ENCODE measurements at regions not wholly inside any gene's neighbourhood (a gene's known extent, or its start where the extent isn't known, plus 50 kb on each side); places are given as distances from the start of the nearest gene placed in this dataset.

- WGBS, 2 donors: 80 to 81% methylated on average over 2 of the region's 2 CpGs
- intact Hi-C loops (cut with DNase I): no loop called here
- no peak overlapping the region for H3K27ac ChIP-seq
- DNase-seq: no peak
- no peaks in the 10 kb centered on the region for H3K9me3 ChIP-seq
- no peaks in the 10 kb centered on the region for H3K36me3 ChIP-seq
- H3K4me1 ChIP-seq: no peaks in the 10 kb centered on the region
- no peaks in the 10 kb centered on the region for H3K27me3 ChIP-seq
- TF ChIP-seq EP300 (IDR thresholded peaks at IDR 0.05): no peak
- TF ChIP-seq CTCF (IDR thresholded peaks at IDR 0.05): no peak
- no peak for TF ChIP-seq POLR2A (IDR thresholded peaks at IDR 0.05)
- no peak for TF ChIP-seq POLR2AphosphoS5 (IDR thresholded peaks at IDR 0.05)
- H3K4me3 ChIP-seq: no peak overlapping the region
Measured at GRCh38 chr4:23153076-23153475, 460.3 kb downstream of the GBA3 start.

- WGBS, 2 donors: 97 to 98% methylated on average over 4 of the region's 4 CpGs
- Histone ChIP-seq H3K4me3 (no peak overlapping the region), H3K4me1 (no peaks in the 10 kb centered on the region), H3K27ac (no peak overlapping the region), H3K9me3 (no peaks in the 10 kb centered on the region), H3K27me3 (no peaks in the 10 kb centered on the region), H3K36me3 (no peaks in the 10 kb centered on the region)
- no peak for TF ChIP-seq EP300 (IDR thresholded peaks at IDR 0.05)
- no peak for TF ChIP-seq POLR2A (IDR thresholded peaks at IDR 0.05)
- no peak for TF ChIP-seq CTCF (IDR thresholded peaks at IDR 0.05)
- no peak for TF ChIP-seq POLR2AphosphoS5 (IDR thresholded peaks at IDR 0.05)
- intact Hi-C loops (cut with DNase I): no loop called here
- no peak for DNase-seq
Measured at GRCh38 chr4:23149815-23150214, 457.1 kb downstream of the GBA3 start.

- H3K27me3 ChIP-seq: no peaks in the 10 kb centered on the region
- no peak for TF ChIP-seq POLR2A (IDR thresholded peaks at IDR 0.05)
- H3K27ac ChIP-seq: no peak overlapping the region
- H3K4me1 ChIP-seq: no peaks in the 10 kb centered on the region
- H3K4me3 ChIP-seq: no peak overlapping the region
- no peak for DNase-seq
- intact Hi-C loops (cut with DNase I): no loop called here
- H3K36me3 ChIP-seq: no peaks in the 10 kb centered on the region
- H3K9me3 ChIP-seq: no peaks in the 10 kb centered on the region
Measured at GRCh38 chr4:23144707-23145106, 452.0 kb downstream of the GBA3 start.

- H3K36me3 ChIP-seq: no peaks in the 10 kb centered on the region
- H3K27me3 ChIP-seq: no peaks in the 10 kb centered on the region
- no peak overlapping the region for H3K27ac ChIP-seq
- 84 to 92% methylated on average over 1 of the region's 1 CpG for WGBS, 2 donors
- no peak overlapping the region for H3K4me3 ChIP-seq
- no peaks in the 10 kb centered on the region for H3K4me1 ChIP-seq
- intact Hi-C loops (cut with DNase I): loop anchor here (5.0 kb wide), 1 partner anchor 1281 kb away; no protein-coding TSS in a partner anchor
- H3K9me3 ChIP-seq: no peaks in the 10 kb centered on the region
- peak in 3 of 4 experiments; percentile 38 to 61 (median 39) for TF ChIP-seq CTCF (IDR thresholded peaks at IDR 0.05)
- TF ChIP-seq EP300 (IDR thresholded peaks at IDR 0.05): no peak
- no peak for TF ChIP-seq POLR2AphosphoS5 (IDR thresholded peaks at IDR 0.05)
- no peak for DNase-seq
Measured at GRCh38 chr4:23135792-23136645, 443.3 kb downstream of the GBA3 start.

GRCh38 chr4:23134331-23134730 is 441.6 kb downstream of the GBA3 start:
- intact Hi-C loops (cut with DNase I): no loop called here
- TF ChIP-seq POLR2A (IDR thresholded peaks at IDR 0.05) (no peak), POLR2AphosphoS5 (IDR thresholded peaks at IDR 0.05) (no peak), CTCF (IDR thresholded peaks at IDR 0.05) (no peak), EP300 (IDR thresholded peaks at IDR 0.05) (no peak)
- no peak for DNase-seq
- Histone ChIP-seq H3K27ac (no peak overlapping the region), H3K27me3 (no peaks in the 10 kb centered on the region), H3K4me1 (no peaks in the 10 kb centered on the region), H3K9me3 (no peaks in the 10 kb centered on the region), H3K4me3 (no peak overlapping the region), H3K36me3 (no peaks in the 10 kb centered on the region)
- WGBS, 2 donors: 81 to 86% methylated on average over 2 of the region's 2 CpGs
